Non-pigmented ciliary epithelial cell (primary cell): ENCODE measurements at regions not wholly inside any gene's neighbourhood (a gene's known extent, or its start where the extent isn't known, plus 50 kb on each side); places are given as distances from the start of the nearest gene placed in this dataset.

Experiments used
- DNase-seq: peaks from one replicate; pipeline ENCODE4 v3.0.0-alpha.2; 2010; ENCODE audit warnings: low read depth

- DNase-seq, result no peak
These were observed 244.1 kb upstream of the AKR1E2 start for GRCh38 chr10:4581929-4582328.

DNA sequence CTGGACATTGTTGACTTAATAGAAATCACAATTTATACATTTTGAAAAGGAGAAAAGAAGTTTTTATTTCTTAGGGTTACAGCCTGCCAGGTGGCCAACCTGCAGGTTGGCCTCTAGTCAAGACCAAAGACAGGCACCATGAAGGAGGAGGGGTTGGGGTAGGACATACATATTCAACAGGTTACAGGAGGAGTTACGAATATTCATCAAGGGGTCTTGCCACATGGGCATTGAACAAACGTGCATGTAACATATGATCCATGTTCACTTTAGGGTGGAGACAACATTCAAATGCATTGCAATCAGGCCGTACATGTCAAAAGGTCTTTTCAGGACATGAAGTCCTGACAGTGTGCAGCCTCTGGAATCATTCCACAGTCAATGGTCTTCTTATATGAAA, 246.2 kb upstream of the AKR1E2 start:
- no peak for DNase-seq

DNA sequence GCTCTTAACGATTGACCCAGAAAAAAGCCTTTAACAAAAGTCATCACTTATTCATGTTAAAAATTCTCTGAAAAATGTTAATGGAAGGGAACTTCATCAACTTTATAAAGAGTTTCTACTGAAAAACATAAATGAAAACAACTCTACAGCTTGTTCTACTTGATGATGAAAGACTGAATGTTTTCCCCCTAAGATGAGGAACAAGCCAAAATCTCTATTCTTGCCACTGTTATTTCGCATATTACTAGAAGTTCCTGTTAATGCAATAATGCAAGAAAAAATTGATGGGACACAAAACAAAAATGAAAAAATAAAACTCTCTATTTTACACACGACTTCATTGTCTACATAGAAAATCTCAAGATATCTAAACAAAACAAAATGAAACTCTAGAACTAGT, 249.8 kb upstream of the AKR1E2 start:
- DNase-seq, result no peak

GRCh38 chr10:4569151-4569550, 256.9 kb upstream of the AKR1E2 start:
- no peak for DNase-seq

DNA sequence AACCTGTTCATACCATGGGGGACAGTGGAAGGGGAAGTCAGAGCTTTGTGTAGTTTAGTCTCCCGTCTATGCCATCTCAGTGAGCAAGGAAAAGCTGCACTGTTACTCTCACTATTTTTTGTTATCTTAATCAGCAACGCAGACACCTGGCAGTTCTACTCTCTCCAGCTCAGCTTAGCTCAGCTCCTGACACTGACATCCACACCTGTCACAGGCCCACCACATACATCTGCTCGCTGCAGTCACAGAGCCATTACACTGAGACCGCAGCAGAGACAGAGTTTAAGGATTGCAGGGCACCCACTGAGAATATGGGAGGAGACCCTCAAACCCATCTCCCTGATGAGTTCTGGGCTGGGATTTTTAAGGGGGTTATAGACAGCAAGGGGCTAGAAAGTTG, 257.3 kb upstream of the AKR1E2 start:
- DNase-seq, result no peak

- no peak for DNase-seq
These were observed 257.9 kb upstream of the AKR1E2 start for GRCh38 chr10:4568086-4568485.

GRCh38 chr10:4567637-4568036, 258.4 kb upstream of the AKR1E2 start:
- DNase-seq, result no peak

GRCh38 chr10:4566011-4566410, 260.0 kb upstream of the AKR1E2 start:
- no peak for DNase-seq

GRCh38 chr10:4561296-4561695, 264.7 kb upstream of the AKR1E2 start:
- DNase-seq, result no peak

GRCh38 chr10:4557469-4557868, 268.5 kb upstream of the AKR1E2 start:
- DNase-seq, result no peak

GRCh38 chr10:4556527-4556926, 269.5 kb upstream of the AKR1E2 start:
- DNase-seq, result no peak

DNA sequence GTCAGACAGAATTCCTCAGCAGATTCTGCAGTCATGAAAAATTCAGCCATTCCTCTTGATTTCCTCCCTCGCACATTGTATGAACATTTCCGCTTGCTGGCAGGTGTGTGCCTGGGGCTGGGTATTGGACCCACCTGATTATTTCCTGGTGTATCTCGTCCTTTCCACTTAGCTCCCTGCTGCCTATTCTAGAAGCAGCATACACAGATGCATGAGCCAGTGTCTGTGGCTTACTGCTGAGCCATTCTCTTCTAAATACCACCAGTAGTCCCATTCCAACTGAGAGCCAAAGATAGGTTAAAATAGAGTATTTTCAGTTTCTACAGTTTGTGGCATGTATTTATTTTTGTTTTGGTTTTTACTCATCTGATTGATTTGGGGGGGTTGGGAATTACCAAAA, 270.1 kb upstream of the AKR1E2 start:
- no peak for DNase-seq

GRCh38 chr10:4549139-4549653, 276.8 kb upstream of the AKR1E2 start:
- DNase-seq, result no peak

DNA sequence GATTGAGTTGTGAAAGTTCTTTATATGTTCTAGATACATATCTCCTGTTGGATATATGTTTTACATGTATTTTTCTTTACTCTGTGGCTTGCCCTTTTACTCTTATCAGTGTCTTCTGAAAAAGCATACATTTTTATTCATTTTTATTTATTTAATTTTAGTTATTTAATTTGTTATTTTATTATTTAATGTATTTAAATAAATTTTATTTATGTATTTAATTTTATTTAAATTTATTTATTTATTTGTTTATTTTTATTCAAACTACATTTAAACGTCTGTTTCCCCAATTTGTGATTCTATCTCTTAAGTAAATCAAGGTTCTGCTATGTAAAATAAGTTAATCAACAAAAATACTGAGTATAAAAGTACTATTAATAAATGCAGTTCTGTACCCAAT, 279.1 kb upstream of the AKR1E2 start:
- no peak for DNase-seq

GRCh38 chr10:4546500-4546899, 279.5 kb upstream of the AKR1E2 start:
- peak; percentile 71 for DNase-seq

DNA sequence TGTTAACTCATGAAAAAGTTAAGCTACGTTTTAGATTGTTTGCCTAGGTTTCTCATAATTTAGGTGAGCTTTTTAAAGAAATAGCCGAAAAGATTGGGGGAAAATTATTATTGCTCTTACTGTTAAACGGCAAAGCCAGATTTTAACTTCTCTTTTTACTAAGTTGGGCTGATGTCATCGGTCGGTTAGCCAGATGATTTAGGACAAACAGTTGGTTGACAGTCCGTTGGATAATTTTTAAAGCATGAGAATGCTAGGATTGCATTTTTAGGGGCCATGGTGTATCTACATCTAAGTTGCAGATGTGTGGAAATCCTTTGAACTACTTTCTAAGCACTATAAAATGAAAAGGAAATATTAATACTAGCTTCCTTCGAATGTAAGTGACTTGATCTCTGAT, 280.9 kb upstream of the AKR1E2 start:
- DNase-seq, result no peak

DNA sequence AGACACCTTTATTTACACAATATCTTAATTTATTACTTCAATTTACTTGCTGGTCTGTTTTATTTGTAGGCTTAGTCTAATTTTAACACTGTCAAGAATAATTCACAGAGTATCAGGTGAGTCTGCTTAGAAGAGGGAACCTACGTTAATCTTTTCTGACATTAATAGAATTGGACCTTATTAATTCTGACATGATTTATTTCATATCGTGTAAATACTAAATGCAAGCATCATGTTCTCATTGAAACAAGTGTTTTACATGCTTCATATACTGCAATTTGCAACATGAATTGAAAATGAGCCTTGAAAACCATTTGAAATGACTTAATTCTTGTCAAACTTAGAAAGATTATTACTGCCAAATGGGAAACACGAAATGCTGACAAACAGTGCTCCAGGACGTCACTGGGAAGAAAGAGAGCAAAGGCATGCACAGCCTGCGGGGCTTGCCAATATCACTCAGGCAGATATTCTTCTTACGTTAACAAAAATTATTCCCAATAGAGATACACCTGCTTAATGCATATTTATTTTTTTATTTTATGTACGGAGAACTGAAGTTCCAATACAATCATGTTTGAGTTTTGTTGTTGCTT, 282.0 kb upstream of the AKR1E2 start:
- no peak for DNase-seq

DNA sequence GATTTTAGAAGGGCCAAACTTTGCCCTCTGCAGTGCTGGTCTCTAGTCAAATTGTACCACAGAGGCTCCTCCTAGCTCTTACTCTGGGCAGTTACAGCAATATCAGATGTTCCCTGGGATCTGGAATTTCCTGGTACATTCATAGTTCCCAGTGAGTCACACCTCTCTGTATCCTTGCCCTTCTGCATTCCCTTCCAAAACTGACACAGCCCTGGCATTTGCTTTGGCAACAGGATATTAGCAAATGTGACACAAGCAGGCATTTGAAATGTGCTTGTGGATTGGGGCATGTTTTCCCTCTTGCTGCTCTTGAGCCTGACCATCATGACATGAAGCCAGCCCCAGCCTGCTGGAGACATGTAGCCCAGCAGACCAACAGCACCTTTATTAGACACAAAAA, 284.7 kb upstream of the AKR1E2 start:
- peak; percentile 84 for DNase-seq

DNA sequence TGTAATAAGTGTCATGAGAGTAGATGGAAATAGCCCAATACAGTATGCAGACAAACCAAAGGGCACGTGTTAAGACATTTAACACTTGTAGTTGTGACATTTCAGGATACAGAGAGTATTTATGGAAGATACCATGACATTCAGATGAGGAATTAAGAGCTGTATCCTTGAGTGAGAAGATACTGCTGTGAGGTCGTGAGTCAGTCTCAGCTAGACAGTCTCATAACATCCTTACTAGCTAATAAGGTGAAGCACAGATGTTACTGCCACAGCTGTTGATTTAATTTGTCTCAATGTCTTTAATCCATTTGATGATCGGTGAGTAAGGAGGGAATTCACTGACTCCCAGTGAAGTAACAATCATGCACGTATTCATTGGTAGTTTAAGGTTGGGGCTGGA, 288.0 kb upstream of the AKR1E2 start:
- DNase-seq, result no peak

DNA sequence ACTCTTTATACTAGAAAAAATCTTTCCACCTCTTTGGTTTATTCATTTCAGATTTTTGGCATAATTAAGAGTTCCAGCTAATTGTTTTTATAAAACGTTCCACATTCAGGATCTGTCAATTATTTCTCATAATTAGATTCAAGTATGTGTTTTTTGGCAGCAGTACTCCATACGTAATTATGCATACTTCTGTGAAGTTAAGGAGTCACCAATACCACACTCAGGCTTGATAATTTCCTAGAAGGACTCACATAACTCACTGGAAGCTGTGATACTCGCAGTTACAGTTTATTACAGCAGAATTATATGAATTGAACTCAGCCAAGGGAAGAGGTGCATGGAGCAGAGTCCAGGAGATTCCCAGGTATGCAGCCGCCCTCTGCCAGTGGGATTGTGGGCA, 290.5 kb upstream of the AKR1E2 start:
- no peak for DNase-seq

DNA sequence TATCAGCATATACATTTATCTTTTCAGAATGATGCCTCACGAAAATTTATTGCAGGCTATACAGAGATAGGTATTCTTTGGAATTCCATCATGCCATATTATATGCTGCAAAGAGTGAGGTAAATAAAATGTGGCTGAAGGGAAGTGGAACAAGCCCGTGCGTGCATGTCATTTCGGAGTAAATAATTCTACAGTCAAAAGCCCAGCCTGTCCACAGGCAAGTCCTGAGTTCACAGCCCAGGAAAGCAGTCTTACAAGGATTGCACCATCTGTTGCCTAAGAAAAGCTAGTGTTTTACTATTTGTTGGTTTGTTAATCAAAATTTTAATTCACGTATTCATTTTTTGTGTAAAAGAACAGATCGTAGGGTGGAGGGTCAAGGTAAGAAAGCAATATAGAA, 292.4 kb upstream of the AKR1E2 start:
- no peak for DNase-seq

DNA sequence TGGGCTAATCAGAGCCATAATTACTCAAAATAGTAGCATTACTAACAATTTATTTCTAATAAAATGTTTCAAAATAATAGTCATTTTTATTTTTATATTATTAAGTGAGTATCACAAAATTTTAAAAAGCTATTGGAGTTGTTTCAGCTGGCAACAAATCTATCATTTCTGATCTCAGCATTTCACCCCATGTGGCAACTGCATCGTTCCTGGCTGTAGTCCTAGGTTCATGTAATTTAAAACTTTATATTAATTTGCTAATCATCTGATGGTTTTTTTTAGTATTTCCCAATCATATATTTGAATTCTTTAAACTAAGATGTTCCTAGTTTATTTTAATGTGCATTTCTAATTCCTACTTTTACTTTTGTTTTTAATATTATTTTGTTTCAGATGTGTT, 293.0 kb upstream of the AKR1E2 start:
- no peak for DNase-seq

DNA sequence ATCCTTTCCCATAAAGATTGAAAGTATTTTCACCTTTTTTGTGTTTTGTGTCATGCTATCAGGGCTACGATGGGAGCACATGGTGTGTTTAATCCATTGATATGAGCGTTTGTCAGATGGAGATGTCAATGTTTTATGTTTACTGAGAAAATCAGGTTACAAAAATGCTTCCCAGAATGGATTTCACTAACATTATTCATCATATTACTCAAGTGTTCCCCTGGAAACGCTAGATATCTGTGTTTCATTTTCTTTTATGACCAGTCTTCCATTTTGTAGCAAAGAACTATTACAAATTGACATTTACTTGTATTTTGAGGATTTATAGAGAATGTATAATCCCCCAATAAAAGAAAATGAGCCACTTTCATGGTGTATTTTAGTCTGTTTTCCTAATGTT, 293.5 kb upstream of the AKR1E2 start:
- DNase-seq, result peak; percentile 48

- no peak for DNase-seq
These were observed 294.0 kb upstream of the AKR1E2 start for GRCh38 chr10:4532011-4532410.

GRCh38 chr10:4529266-4529665, 296.7 kb upstream of the AKR1E2 start:
- no peak for DNase-seq
